ENCODE measurements at regions not wholly inside any gene's neighbourhood (a gene's known extent, or its start where the extent isn't known, plus 50 kb on each side); places are given as distances from the start of the nearest gene placed in this dataset.
"Not testable (repeated sequence)": the region's sequence is repeated elsewhere in the genome, so short reads cannot be mapped to it uniquely, and the experiment has no call there.

- no peak for DNase-seq (ENCODE audit: low spot score)
Observed at GRCh38 chr1:213531369-213532310, 456.1 kb upstream of the PROX1 start.

DNA sequence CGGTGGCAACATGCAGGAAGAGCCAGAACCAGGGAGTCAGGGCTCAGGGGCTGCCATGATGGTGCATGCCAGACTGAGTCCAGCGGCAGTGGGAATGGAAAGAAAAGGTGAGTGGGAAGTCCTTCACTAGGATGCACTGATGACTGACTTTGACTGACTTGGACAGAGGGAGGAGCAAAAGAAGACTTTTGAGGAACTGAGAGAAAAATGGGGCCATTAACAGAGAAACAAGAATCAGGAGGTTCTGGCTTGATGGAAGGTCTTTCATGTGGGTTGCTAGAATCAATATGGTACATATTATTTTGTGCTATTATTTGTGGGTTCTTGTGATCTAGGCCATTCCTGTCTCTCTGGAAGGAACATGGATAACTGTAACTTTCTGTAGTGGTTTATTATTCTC is 454.6 kb upstream of the PROX1 start:
- DNase-seq (ENCODE audit: low spot score), result no peak

DNA sequence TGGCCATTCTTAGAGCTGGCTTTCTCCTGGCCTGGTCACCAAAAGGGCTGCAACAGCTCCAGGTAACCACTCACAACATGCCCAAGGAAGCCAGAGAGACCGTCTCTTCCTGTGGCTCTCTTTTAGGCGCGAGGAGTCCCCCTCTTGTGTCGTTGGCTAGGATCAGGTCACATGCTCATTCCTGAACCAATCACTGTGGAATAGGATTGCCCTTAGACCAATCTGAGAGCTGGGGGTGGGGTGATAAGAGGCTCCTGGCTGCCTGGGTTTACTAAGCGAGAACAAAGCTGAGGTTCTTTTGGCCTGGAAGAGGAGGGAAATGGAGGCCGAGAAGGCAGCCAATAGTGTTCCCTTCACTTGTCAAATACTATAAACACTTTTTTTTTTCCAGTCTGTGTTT is 452.1 kb upstream of the PROX1 start:
- DNase-seq (ENCODE audit: low spot score), result no peak

- no peak for DNase-seq (ENCODE audit: low spot score)
Observed at GRCh38 chr1:213538251-213538650, 449.5 kb upstream of the PROX1 start.

GRCh38 chr1:213539464-213539863 is 448.3 kb upstream of the PROX1 start:
- DNase-seq (ENCODE audit: low spot score), result no peak

DNA sequence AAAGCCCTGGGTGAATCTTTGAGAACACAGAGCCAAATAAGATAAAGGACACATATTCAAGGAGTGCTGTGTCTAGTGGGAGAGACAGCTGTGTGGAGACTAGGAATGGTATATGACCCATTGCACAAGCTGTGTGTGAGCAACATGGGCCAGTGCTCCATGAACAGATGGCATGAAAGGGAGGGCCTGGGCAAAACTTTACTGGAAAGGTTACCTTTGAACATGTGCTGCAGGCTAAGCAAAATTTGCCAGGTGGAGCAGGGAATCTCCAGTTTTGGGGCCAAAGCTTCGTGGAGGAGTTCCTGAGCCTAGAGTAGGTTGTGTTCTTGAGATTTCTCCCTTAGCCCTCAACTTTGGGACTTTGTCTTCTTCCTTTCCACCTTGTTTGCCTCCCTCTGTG is 446.1 kb upstream of the PROX1 start:
- no peak for DNase-seq (ENCODE audit: low spot score)

GRCh38 chr1:213545181-213545580 is 442.6 kb upstream of the PROX1 start:
- not testable (repeated sequence) for DNase-seq (ENCODE audit: low spot score)

- no peak for DNase-seq (ENCODE audit: low spot score)
Observed at GRCh38 chr1:213549982-213550381, 437.8 kb upstream of the PROX1 start.

- no peak for DNase-seq (ENCODE audit: low spot score)
Observed at GRCh38 chr1:213550804-213551203, 437.0 kb upstream of the PROX1 start.

DNA sequence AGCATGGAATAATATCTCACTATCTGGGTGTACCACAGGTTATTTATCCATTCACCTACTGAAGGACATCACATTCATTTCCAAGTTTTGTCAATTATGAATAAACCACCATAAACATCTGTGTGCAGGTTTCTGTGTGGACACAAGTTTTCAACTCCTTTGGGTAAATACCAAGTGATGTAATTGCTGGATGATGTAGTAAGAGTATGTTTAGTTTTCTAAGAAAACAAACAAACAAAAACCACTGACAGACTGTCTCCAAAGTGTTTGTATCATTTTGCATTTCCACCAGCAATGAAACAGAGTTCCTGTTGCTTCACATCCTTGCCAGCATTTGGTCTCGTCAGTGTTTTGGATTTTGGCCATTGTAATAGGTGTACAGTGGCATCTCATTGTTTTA is 435.7 kb upstream of the PROX1 start:
- DNase-seq (ENCODE audit: low spot score), result no peak

DNA sequence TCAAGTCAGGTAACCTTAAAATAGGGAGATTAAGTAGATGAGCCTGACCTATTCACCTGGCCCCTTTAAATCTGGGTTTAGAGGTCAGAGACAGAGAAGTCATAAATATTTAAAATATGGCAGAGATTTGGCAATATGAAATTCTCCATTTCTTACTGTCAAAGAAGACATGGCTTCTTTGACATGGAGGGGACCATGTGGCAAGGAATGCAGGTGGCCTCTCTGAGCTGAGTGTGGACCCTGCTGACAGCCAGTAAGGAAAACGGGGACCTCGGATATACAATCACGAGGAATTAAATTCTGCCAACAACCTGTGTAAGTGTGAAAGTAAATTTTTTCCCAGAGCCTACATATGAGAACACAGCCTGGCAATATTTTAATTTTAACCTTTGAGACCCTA is 427.5 kb upstream of the PROX1 start:
- DNase-seq (ENCODE audit: low spot score), result no peak

GRCh38 chr1:213561870-213562269 is 425.9 kb upstream of the PROX1 start:
- DNase-seq (ENCODE audit: low spot score), result no peak

GRCh38 chr1:213564215-213564659 is 423.5 kb upstream of the PROX1 start:
- DNase-seq (ENCODE audit: low spot score), result no peak

GRCh38 chr1:213568929-213569815 is 418.6 kb upstream of the PROX1 start:
- no peak for DNase-seq (ENCODE audit: low spot score)

GRCh38 chr1:213569816-213570150 is 418.0 kb upstream of the PROX1 start:
- DNase-seq (ENCODE audit: low spot score), result no peak

- no peak for DNase-seq (ENCODE audit: low spot score)
Observed at GRCh38 chr1:213570487-213570886, 417.3 kb upstream of the PROX1 start.

- DNase-seq (ENCODE audit: low spot score), result no peak
Observed at GRCh38 chr1:213571419-213571818, 416.4 kb upstream of the PROX1 start.

- DNase-seq (ENCODE audit: low spot score), result no peak
Observed at GRCh38 chr1:213571843-213572242, 415.9 kb upstream of the PROX1 start.

DNA sequence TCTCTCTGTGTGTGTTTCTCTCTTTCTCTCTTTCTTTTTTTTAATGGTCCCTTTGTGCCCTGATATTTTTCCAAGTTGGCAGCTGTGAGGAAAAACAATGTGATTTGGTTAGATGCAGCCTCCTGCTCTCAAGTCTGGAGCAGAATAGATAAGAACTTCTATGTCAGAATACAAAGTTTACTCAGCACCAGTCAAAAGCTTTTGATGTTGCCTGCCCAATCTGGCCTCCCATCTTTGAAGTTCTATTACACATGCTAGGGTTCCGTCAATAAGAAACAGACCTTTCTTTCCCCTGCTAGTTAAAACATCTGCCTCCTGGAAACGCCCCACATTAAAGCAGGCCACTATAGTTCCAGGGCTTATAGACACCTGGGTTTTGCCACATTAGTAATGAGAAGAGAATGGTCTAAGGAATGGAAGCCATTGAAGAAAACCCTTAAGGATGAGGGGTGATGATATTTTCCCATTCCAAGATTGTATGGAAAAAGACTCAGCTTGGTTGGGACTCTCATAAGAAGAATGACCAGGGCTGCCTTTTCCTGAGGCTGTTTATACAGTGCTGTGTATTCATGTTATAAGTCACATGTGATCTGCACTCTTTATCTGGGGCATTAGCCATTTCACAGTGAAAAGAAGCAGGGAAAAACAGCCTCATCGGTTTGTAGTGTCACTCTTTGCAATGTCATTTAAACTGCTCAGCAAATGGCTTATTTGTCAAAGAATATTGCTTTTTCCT is 414.7 kb upstream of the PROX1 start:
- no peak for DNase-seq (ENCODE audit: low spot score)

DNA sequence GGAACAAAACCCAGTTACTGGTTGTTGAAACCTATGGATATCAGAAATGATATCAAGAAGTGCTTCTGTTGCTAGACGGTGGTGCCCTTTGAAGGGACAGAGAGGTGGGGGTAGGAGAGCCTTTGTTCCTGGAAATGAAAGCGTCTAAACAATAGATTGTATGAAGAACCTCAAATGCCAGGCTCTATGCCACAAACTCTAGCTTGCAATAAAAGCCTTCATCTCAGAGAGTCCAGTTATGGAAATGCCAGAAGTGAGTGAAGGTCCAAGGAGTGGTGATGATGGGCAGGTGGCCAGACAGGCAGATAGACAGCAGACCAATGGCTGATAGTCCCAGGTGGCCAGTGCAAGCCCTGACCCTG is 414.1 kb upstream of the PROX1 start:
- no peak for DNase-seq (ENCODE audit: low spot score)

- no peak for DNase-seq (ENCODE audit: low spot score)
Observed at GRCh38 chr1:213582976-213583567, 404.7 kb upstream of the PROX1 start.

- no peak for DNase-seq (ENCODE audit: low spot score)
Observed at GRCh38 chr1:213584272-213584671, 403.5 kb upstream of the PROX1 start.

Measured in H4 (cell line).